H7 (cell line): ENCODE measurements at regions not wholly inside any gene's neighbourhood (a gene's known extent, or its start where the extent isn't known, plus 50 kb on each side); places are given as distances from the start of the nearest gene placed in this dataset.

Experiments
- DNase-seq: peaks from one replicate; pipeline ENCODE4 v3.0.0; 2012
- H3K27me3 ChIP-seq: 2 replicates; pipeline ENCODE4 v1.6.0; 2011; ENCODE audit warnings: mild to moderate bottlenecking, low read length; ENCODE audit not compliant: control insufficient read depth, insufficient read depth
- H3K36me3 ChIP-seq: replicated peaks from 2 replicates; pipeline ENCODE4 v1.5.1; 2011; ENCODE audit warnings: low read length; ENCODE audit not compliant: control insufficient read depth, insufficient read depth
- H3K4me3 ChIP-seq: 2 replicates; pipeline ENCODE4 v1.5.1; 2011; ENCODE audit warnings: low read depth, mild to moderate bottlenecking, control low read depth, low read length, moderate library complexity; ENCODE audit not compliant: insufficient read depth

GRCh38 chr10:3943695-3944257, 158.8 kb upstream of the KLF6 start:
- H3K27me3 ChIP-seq: no peaks in the 10 kb centered on the region
- DNase-seq: no peak
- H3K4me3 ChIP-seq: no peak overlapping the region; the same call in 1 of the 2 replicates
- H3K36me3 ChIP-seq: no peaks in the 10 kb centered on the region

GRCh38 chr10:3942937-3943489, 158.0 kb upstream of the KLF6 start:
- H3K4me3 ChIP-seq: peak overlapping the region; percentile 9; the same call in 1 of the 2 replicates

GRCh38 chr10:3941676-3942075, 156.7 kb upstream of the KLF6 start:
- H3K4me3 ChIP-seq: no peak overlapping the region
- no peaks in the 10 kb centered on the region for H3K36me3 ChIP-seq
- H3K27me3 ChIP-seq: no peaks in the 10 kb centered on the region

More at GRCh38 chr10:3942937-3943489, 158.0 kb upstream of the KLF6 start:
- no peak for DNase-seq
- H3K36me3 ChIP-seq: no peaks in the 10 kb centered on the region
- H3K27me3 ChIP-seq: no peaks in the 10 kb centered on the region

GRCh38 chr10:3936422-3937040, 151.5 kb upstream of the KLF6 start:
- no peak for DNase-seq
- no peaks in the 10 kb centered on the region for H3K36me3 ChIP-seq
- H3K4me3 ChIP-seq: no peak overlapping the region
- no peaks in the 10 kb centered on the region for H3K27me3 ChIP-seq

More at GRCh38 chr10:3941676-3942075, 156.7 kb upstream of the KLF6 start:
- DNase-seq: no peak

GRCh38 chr10:3935933-3936359, 150.9 kb upstream of the KLF6 start:
- Histone ChIP-seq H3K36me3 (no peaks in the 10 kb centered on the region), H3K27me3 (no peaks in the 10 kb centered on the region), H3K4me3 (no peak overlapping the region)
- DNase-seq: no peak

GRCh38 chr10:3935141-3935540, 150.1 kb upstream of the KLF6 start:
- no peak for DNase-seq
- Histone ChIP-seq H3K4me3 (no peak overlapping the region), H3K36me3 (no peaks in the 10 kb centered on the region), H3K27me3 (no peaks in the 10 kb centered on the region)

GRCh38 chr10:3933733-3934132, 148.7 kb upstream of the KLF6 start:
- Histone ChIP-seq H3K4me3 (no peak overlapping the region), H3K27me3 (no peaks in the 10 kb centered on the region), H3K36me3 (no peaks in the 10 kb centered on the region)
- no peak for DNase-seq

- no peak for DNase-seq
- Histone ChIP-seq H3K27me3 (no peaks in the 10 kb centered on the region), H3K36me3 (no peaks in the 10 kb centered on the region), H3K4me3 (no peak overlapping the region)
These were observed 147.8 kb upstream of the KLF6 start for GRCh38 chr10:3932597-3933375.

GRCh38 chr10:3931901-3932300, 146.9 kb upstream of the KLF6 start:
- DNase-seq: no peak
- Histone ChIP-seq H3K4me3 (no peak overlapping the region), H3K36me3 (no peaks in the 10 kb centered on the region), H3K27me3 (no peaks in the 10 kb centered on the region)

GRCh38 chr10:3931224-3931623, 146.2 kb upstream of the KLF6 start:
- Histone ChIP-seq H3K36me3 (no peaks in the 10 kb centered on the region), H3K4me3 (no peak overlapping the region), H3K27me3 (no peaks in the 10 kb centered on the region)
- DNase-seq: no peak

GRCh38 chr10:3928569-3928968, 143.6 kb upstream of the KLF6 start:
- no peak for DNase-seq
- H3K36me3 ChIP-seq: no peaks in the 10 kb centered on the region
- H3K4me3 ChIP-seq: no peak overlapping the region
- no peaks in the 10 kb centered on the region for H3K27me3 ChIP-seq

- Histone ChIP-seq H3K36me3 (no peaks in the 10 kb centered on the region), H3K4me3 (no peak overlapping the region), H3K27me3 (no peaks in the 10 kb centered on the region)
- no peak for DNase-seq
These were observed 143.1 kb upstream of the KLF6 start for GRCh38 chr10:3928078-3928477.

GRCh38 chr10:3926675-3927525, 141.9 kb upstream of the KLF6 start:
- DNase-seq: no peak

GRCh38 chr10:3926258-3926657, 141.2 kb upstream of the KLF6 start:
- no peak overlapping the region for H3K4me3 ChIP-seq
- no peaks in the 10 kb centered on the region for H3K27me3 ChIP-seq
- H3K36me3 ChIP-seq: no peaks in the 10 kb centered on the region
- DNase-seq: no peak

More at GRCh38 chr10:3926675-3927525, 141.9 kb upstream of the KLF6 start:
- H3K4me3 ChIP-seq: no peak overlapping the region
- H3K27me3 ChIP-seq: no peaks in the 10 kb centered on the region
- no peaks in the 10 kb centered on the region for H3K36me3 ChIP-seq
